ENCODE measurements at regions not wholly inside any gene's neighbourhood (a gene's known extent, or its start where the extent isn't known, plus 50 kb on each side); places are given as distances from the start of the nearest gene placed in this dataset.

GRCh38 chr14:106811162-106811561, 1284.8 kb downstream of the TMEM121 start:
- Histone ChIP-seq H3K27ac (ENCODE audit: low read length) (no peak overlapping the region), H3K4me2 (ENCODE audit: low read length) (no peak overlapping the region), H2AFZ (ENCODE audit: low read length) (no peak overlapping the region), H3K9me2 (replicated peaks; ENCODE audit: low read length) (no peaks in the 10 kb centered on the region), H3K9ac (ENCODE audit: low read length) (no peak overlapping the region), H3K79me2 (ENCODE audit: low read length) (no peaks in the 10 kb centered on the region), H4K20me1 (ENCODE audit: low read length) (no peaks in the 10 kb centered on the region), H3K9me3 (ENCODE audit: low read length) (0 out of 2 replicates have a peak, but pooled peaks cover under 1% of the 10 kb centered on the region), H3K4me1 (ENCODE audit: insufficient read depth, low read length) (no peaks in the 10 kb centered on the region), H3K27me3 (ENCODE audit: low read length) (no peaks in the 10 kb centered on the region), H3F3A (ENCODE audit: low read length, unreplicated experiment) (no peaks in the 10 kb centered on the region), H3K36me3 (ENCODE audit: low read depth, low read length) (no peaks in the 10 kb centered on the region), H3K4me3 (ENCODE audit: low read length) (no peak overlapping the region)
- intact Hi-C loops (cut with micrococcal nuclease), result no loop called here
- TF ChIP-seq EZH2 (IDR thresholded peaks at IDR 0.05; ENCODE audit: low read length, unreplicated experiment), result no peak
- TF ChIP-seq CTCF (conservative IDR thresholded peaks at IDR 0.05; ENCODE audit: low read depth, low read length), result no peak
- TF ChIP-seq EZH2phosphoT487 (IDR thresholded peaks at IDR 0.05; ENCODE audit: borderline replicate concordance, low read length), result no peak
- BruUV-seq (replicated peaks), result no TSS peak
- POLR2A ChIA-PET (ENCODE audit: unreplicated experiment), result no interaction called here
- CTCF ChIA-PET, result no interaction called here
- DNase-seq (no peak), ATAC-seq (no peak)

GRCh38 chr14:106812788-106813476, 1286.5 kb downstream of the TMEM121 start:
- Histone ChIP-seq H3K4me2 (ENCODE audit: low read length) (no peak overlapping the region), H3K4me1 (ENCODE audit: insufficient read depth, low read length) (no peaks in the 10 kb centered on the region), H3K27me3 (ENCODE audit: low read length) (no peaks in the 10 kb centered on the region), H2AFZ (ENCODE audit: low read length) (no peak overlapping the region), H3K9ac (ENCODE audit: low read length) (no peak overlapping the region), H3K9me3 (ENCODE audit: low read length) (no peaks in the 10 kb centered on the region), H3K4me3 (ENCODE audit: low read length) (no peak overlapping the region), H3K79me2 (ENCODE audit: low read length) (no peaks in the 10 kb centered on the region), H3F3A (ENCODE audit: low read length, unreplicated experiment) (no peaks in the 10 kb centered on the region), H3K9me2 (replicated peaks; ENCODE audit: low read length) (no peaks in the 10 kb centered on the region), H4K20me1 (ENCODE audit: low read length) (no peaks in the 10 kb centered on the region), H3K27ac (ENCODE audit: low read length) (no peak overlapping the region), H3K36me3 (ENCODE audit: low read depth, low read length) (no peaks in the 10 kb centered on the region)
- TF ChIP-seq EZH2 (IDR thresholded peaks at IDR 0.05; ENCODE audit: low read length, unreplicated experiment), result no peak
- TF ChIP-seq CTCF (conservative IDR thresholded peaks at IDR 0.05; ENCODE audit: low read depth, low read length), result no peak
- TF ChIP-seq EZH2phosphoT487 (IDR thresholded peaks at IDR 0.05; ENCODE audit: borderline replicate concordance, low read length), result no peak
- ChIA-PET POLR2A (ENCODE audit: unreplicated experiment) (no interaction called here), CTCF (no interaction called here)
- DNase-seq (no peak), ATAC-seq (no peak)
- intact Hi-C loops (cut with micrococcal nuclease), result no loop called here
- BruUV-seq (replicated peaks), result no TSS peak

DNA sequence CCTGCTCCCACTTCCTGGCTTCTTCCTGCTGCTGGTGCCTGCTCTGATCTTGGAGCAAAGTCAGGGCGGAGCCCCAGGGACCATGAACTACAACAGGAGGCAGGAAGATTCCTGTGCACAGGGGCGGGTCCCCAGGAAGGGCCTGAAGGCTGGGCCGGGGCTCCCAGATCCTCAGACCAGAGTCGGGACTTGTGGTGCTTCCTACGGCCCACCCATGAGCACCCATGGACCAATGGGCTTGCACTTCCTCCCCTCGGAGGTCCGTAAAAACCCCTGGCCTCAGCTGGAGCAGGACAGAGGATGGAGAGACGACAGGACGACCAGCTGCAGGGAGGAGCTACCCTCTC, 1287.1 kb downstream of the TMEM121 start:
- H3F3A ChIP-seq (ENCODE audit: low read length, unreplicated experiment), result no peaks in the 10 kb centered on the region
- no peaks in the 10 kb centered on the region for H3K36me3 ChIP-seq (ENCODE audit: low read depth, low read length)
- BruUV-seq (replicated peaks), result no TSS peak
- intact Hi-C loops (cut with micrococcal nuclease), result no loop called here
- ATAC-seq, result no peak
- no peaks in the 10 kb centered on the region for H4K20me1 ChIP-seq (ENCODE audit: low read length)
- no peaks in the 10 kb centered on the region for H3K9me2 ChIP-seq (replicated peaks; ENCODE audit: low read length)
- TF ChIP-seq CTCF (conservative IDR thresholded peaks at IDR 0.05; ENCODE audit: low read depth, low read length) (no peak), EZH2phosphoT487 (IDR thresholded peaks at IDR 0.05; ENCODE audit: borderline replicate concordance, low read length) (no peak), EZH2 (IDR thresholded peaks at IDR 0.05; ENCODE audit: low read length, unreplicated experiment) (no peak)
- no peak overlapping the region for H2AFZ ChIP-seq (ENCODE audit: low read length)
- DNase-seq, result no peak
- H3K4me3 ChIP-seq (ENCODE audit: low read length), result no peak overlapping the region
- H3K4me1 ChIP-seq (ENCODE audit: insufficient read depth, low read length), result no peaks in the 10 kb centered on the region
- H3K27ac ChIP-seq (ENCODE audit: low read length), result no peak overlapping the region
- no peaks in the 10 kb centered on the region for H3K27me3 ChIP-seq (ENCODE audit: low read length)
- no peak overlapping the region for H3K4me2 ChIP-seq (ENCODE audit: low read length)
- CTCF ChIA-PET, result no interaction called here
- no peak overlapping the region for H3K9ac ChIP-seq (ENCODE audit: low read length)
- no peaks in the 10 kb centered on the region for H3K9me3 ChIP-seq (ENCODE audit: low read length)
- POLR2A ChIA-PET (ENCODE audit: unreplicated experiment), result no interaction called here
- no peaks in the 10 kb centered on the region for H3K79me2 ChIP-seq (ENCODE audit: low read length)
